ENCODE measurements at regions not wholly inside any gene's neighbourhood (a gene's known extent, or its start where the extent isn't known, plus 50 kb on each side); places are given as distances from the start of the nearest gene placed in this dataset.

- Histone ChIP-seq H3K4me3 (ENCODE audit: low read depth, low read length) (no peak overlapping the region), H3K36me3 (ENCODE audit: control insufficient read depth, insufficient read depth, low read length) (no peaks in the 10 kb centered on the region), H3K27me3 (ENCODE audit: control insufficient read depth, insufficient read depth, low read length) (no peaks in the 10 kb centered on the region)
- FAIRE-seq (no peak), DNase-seq (ENCODE audit: low read depth) (peak; percentile 7)
- TF ChIP-seq, protein P1, sequence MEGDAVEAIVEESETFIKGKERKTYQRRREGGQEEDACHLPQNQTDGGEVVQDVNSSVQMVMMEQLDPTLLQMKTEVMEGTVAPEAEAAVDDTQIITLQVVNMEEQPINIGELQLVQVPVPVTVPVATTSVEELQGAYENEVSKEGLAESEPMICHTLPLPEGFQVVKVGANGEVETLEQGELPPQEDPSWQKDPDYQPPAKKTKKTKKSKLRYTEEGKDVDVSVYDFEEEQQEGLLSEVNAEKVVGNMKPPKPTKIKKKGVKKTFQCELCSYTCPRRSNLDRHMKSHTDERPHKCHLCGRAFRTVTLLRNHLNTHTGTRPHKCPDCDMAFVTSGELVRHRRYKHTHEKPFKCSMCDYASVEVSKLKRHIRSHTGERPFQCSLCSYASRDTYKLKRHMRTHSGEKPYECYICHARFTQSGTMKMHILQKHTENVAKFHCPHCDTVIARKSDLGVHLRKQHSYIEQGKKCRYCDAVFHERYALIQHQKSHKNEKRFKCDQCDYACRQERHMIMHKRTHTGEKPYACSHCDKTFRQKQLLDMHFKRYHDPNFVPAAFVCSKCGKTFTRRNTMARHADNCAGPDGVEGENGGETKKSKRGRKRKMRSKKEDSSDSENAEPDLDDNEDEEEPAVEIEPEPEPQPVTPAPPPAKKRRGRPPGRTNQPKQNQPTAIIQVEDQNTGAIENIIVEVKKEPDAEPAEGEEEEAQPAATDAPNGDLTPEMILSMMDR (IDR thresholded peaks at IDR 0.05; ENCODE audit: insufficient read depth, low read length, severe bottlenecking): no peak
These were observed 350.2 kb upstream of the POU1F1 start for GRCh38 chr3:87626546-87626945.

GRCh38 chr3:87625876-87626275 is 349.5 kb upstream of the POU1F1 start:
- H3K36me3 ChIP-seq (ENCODE audit: control insufficient read depth, insufficient read depth, low read length): no peaks in the 10 kb centered on the region
- no peak overlapping the region for H3K4me3 ChIP-seq (ENCODE audit: low read depth, low read length)
- TF ChIP-seq, protein P1 (IDR thresholded peaks at IDR 0.05; ENCODE audit: insufficient read depth, low read length, severe bottlenecking): no peak
- DNase-seq (ENCODE audit: low read depth): no peak
- no peaks in the 10 kb centered on the region for H3K27me3 ChIP-seq (ENCODE audit: control insufficient read depth, insufficient read depth, low read length)
- no peak for FAIRE-seq

- TF ChIP-seq, protein P1 (IDR thresholded peaks at IDR 0.05; ENCODE audit: insufficient read depth, low read length, severe bottlenecking): no peak
- Histone ChIP-seq H3K27me3 (ENCODE audit: control insufficient read depth, insufficient read depth, low read length) (no peaks in the 10 kb centered on the region), H3K36me3 (ENCODE audit: control insufficient read depth, insufficient read depth, low read length) (no peaks in the 10 kb centered on the region), H3K4me3 (ENCODE audit: low read depth, low read length) (no peak overlapping the region)
- FAIRE-seq: no peak
- DNase-seq (ENCODE audit: low read depth): no peak
These were observed 348.5 kb upstream of the POU1F1 start for GRCh38 chr3:87624860-87625259.

GRCh38 chr3:87621667-87622066 is 345.3 kb upstream of the POU1F1 start:
- TF ChIP-seq, protein P1 (IDR thresholded peaks at IDR 0.05; ENCODE audit: insufficient read depth, low read length, severe bottlenecking): no peak
- Histone ChIP-seq H3K36me3 (ENCODE audit: control insufficient read depth, insufficient read depth, low read length) (no peaks in the 10 kb centered on the region), H3K4me3 (ENCODE audit: low read depth, low read length) (no peak overlapping the region), H3K27me3 (ENCODE audit: control insufficient read depth, insufficient read depth, low read length) (no peaks in the 10 kb centered on the region)
- FAIRE-seq: no peak
- no peak for DNase-seq (ENCODE audit: low read depth)

GRCh38 chr3:87615506-87615905 is 339.1 kb upstream of the POU1F1 start:
- TF ChIP-seq, protein P1 (IDR thresholded peaks at IDR 0.05; ENCODE audit: insufficient read depth, low read length, severe bottlenecking): no peak
- DNase-seq (ENCODE audit: low read depth) (no peak), FAIRE-seq (no peak)
- no peaks in the 10 kb centered on the region for H3K36me3 ChIP-seq (ENCODE audit: control insufficient read depth, insufficient read depth, low read length)
- no peaks in the 10 kb centered on the region for H3K27me3 ChIP-seq (ENCODE audit: control insufficient read depth, insufficient read depth, low read length)
- no peak overlapping the region for H3K4me3 ChIP-seq (ENCODE audit: low read depth, low read length)

- Histone ChIP-seq H3K4me3 (ENCODE audit: low read depth, low read length) (no peak overlapping the region), H3K27me3 (ENCODE audit: control insufficient read depth, insufficient read depth, low read length) (no peaks in the 10 kb centered on the region), H3K36me3 (ENCODE audit: control insufficient read depth, insufficient read depth, low read length) (no peaks in the 10 kb centered on the region)
- FAIRE-seq (no peak), DNase-seq (ENCODE audit: low read depth) (no peak)
- TF ChIP-seq, protein P1 (IDR thresholded peaks at IDR 0.05; ENCODE audit: insufficient read depth, low read length, severe bottlenecking): no peak
These were observed 338.6 kb upstream of the POU1F1 start for GRCh38 chr3:87614998-87615397.

Measured in bronchial epithelial cell (primary cell).